HCT116 (cell line): ENCODE measurements at regions not wholly inside any gene's neighbourhood (a gene's known extent, or its start where the extent isn't known, plus 50 kb on each side); places are given as distances from the start of the nearest gene placed in this dataset.

Experiments used
- CBX3 ChIP-seq: IDR thresholded peaks from 2 replicates; pipeline ENCODE4 v1.6.1; 2012; ENCODE audit warnings: low read depth
- CTCF ChIP-seq, 3 experiments: fragments of 200-600 bp in 1 of 3; sonication (generic) in 1 of 3; IDR thresholded peaks in 2 of 3; conservative IDR thresholded peaks in 1 of 3; 2 replicates each; pipeline ENCODE4 v1.5.1; 2012 to 2017; ENCODE audit warnings: low read depth in 2 of 3, low read length in 2 of 3, antibody characterized with exemption in 1 of 3, borderline replicate concordance in 1 of 3, control low read depth in 1 of 3, mild to moderate bottlenecking in 1 of 3, mixed read lengths in 1 of 3, mixed run types in 1 of 3, moderate library complexity in 1 of 3; ENCODE audit not compliant: insufficient read depth in 1 of 3
- MAX ChIP-seq: IDR thresholded peaks from 2 replicates; pipeline ENCODE4 v1.6.1; 2012
- POLR2A ChIP-seq: IDR thresholded peaks from 2 replicates; pipeline ENCODE4 v1.7.0; 2011; ENCODE audit warnings: borderline replicate concordance; ENCODE audit not compliant: insufficient read depth, insufficient read length; ENCODE audit errors: extremely low read depth
- RAD21 ChIP-seq: IDR thresholded peaks from 2 replicates; pipeline ENCODE4 v1.6.1; 2012; ENCODE audit warnings: low read depth, mild to moderate bottlenecking
- REST ChIP-seq: IDR thresholded peaks from 2 replicates; pipeline ENCODE4 v1.6.1; 2012; ENCODE audit warnings: low read depth
- SIN3A ChIP-seq: IDR thresholded peaks from 2 replicates; pipeline ENCODE4 v1.6.1; 2012; ENCODE audit warnings: low read depth
- YY1 ChIP-seq: IDR thresholded peaks from 2 replicates; pipeline ENCODE4 v1.6.1; 2011; ENCODE audit warnings: low read length, low read depth, moderate library complexity, mild to moderate bottlenecking; ENCODE audit not compliant: insufficient replicate concordance; ENCODE audit errors: extremely low read depth

- TF ChIP-seq CBX3: no peak
- no peak for TF ChIP-seq SIN3A
- TF ChIP-seq CTCF (IDR thresholded peaks at IDR 0.05 in 2 of 3, conservative IDR thresholded peaks at IDR 0.05 in 1 of 3; ENCODE audit: borderline replicate concordance in 1 of 3, insufficient read depth in 1 of 3, low read depth in 2 of 3, low read length in 2 of 3): no peak
- no peak for TF ChIP-seq YY1
- TF ChIP-seq POLR2A: no peak
- no peak for TF ChIP-seq MAX
- TF ChIP-seq RAD21: no peak
- TF ChIP-seq REST: no peak
Observed at GRCh38 chr1:168372861-168373371, 92.2 kb downstream of the TBX19 start.
